Endothelial cell of umbilical vein (primary cell): ENCODE measurements at regions not wholly inside any gene's neighbourhood (a gene's known extent, or its start where the extent isn't known, plus 50 kb on each side); places are given as distances from the start of the nearest gene placed in this dataset.

ENCODE experiments used
- BruUV-seq: library from RNA; stranded (reverse); fragments of 400-500 nt; replicated peaks from 2 replicates; lab custom pipeline; 2021; lab: Mats Ljungman, UMichigan
- CTCF ChIA-PET: fragments of 300-600, 350-600 bp; sonication (Branson Sonifier 250); formaldehyde crosslinking; loops from one replicate; lab custom pipeline; 2021; ENCODE audit warnings: antibody characterized with exemption, inconsistent platforms; lab: Charles Lee
- POLR2A ChIA-PET: fragments of 300-600, 350-600 bp; sonication (Branson Sonifier 250); formaldehyde crosslinking; loops from one replicate; lab custom pipeline; 2021; ENCODE audit warnings: antibody characterized with exemption, inconsistent platforms; lab: Charles Lee
- DNase-seq: peaks from one replicate; pipeline ENCODE4 v3.0.0-alpha.2; 2011; ENCODE audit warnings: low read depth, low spot score
- FAIRE-seq: peaks from 2 replicates; lab custom pipeline; 2011; peaks lifted over from hg19 to GRCh38; lab: Jason Lieb, UNC
- H2AFZ ChIP-seq: 2 replicates; pipeline ENCODE4 v1.6.0; 2012; ENCODE audit warnings: low read depth, low read length, control low read depth, inconsistent platforms
- H3K27ac ChIP-seq: 2 replicates; pipeline ENCODE4 v1.5.1; 2011; ENCODE audit warnings: low read depth, mild to moderate bottlenecking, control low read depth, low read length, moderate library complexity; ENCODE audit not compliant: insufficient read depth
- H3K27me3 ChIP-seq, 2 experiments: 2 replicates each; pipeline versions ENCODE4 v1.6.0 to v1.6.1; 2011; ENCODE audit warnings: low read length in 2 of 2, mixed read lengths in 1 of 2; ENCODE audit not compliant: control insufficient read depth in 2 of 2, insufficient read depth in 2 of 2
- H3K36me3 ChIP-seq, 2 experiments: 2 replicates in 1 of 2; 3 replicates in 1 of 2; pipeline ENCODE4 v1.5.1; 2011; ENCODE audit warnings: low read length in 2 of 2, mild to moderate bottlenecking in 1 of 2, moderate library complexity in 1 of 2; ENCODE audit not compliant: control insufficient read depth in 2 of 2, insufficient read depth in 2 of 2; ENCODE audit errors: extremely low read depth in 1 of 2
- H3K4me1 ChIP-seq: 3 replicates; pipeline ENCODE4 v1.5.1; 2011; ENCODE audit warnings: mild to moderate bottlenecking, low read length; ENCODE audit not compliant: control insufficient read depth, insufficient read depth; ENCODE audit errors: extremely low read depth
- H3K4me2 ChIP-seq: 2 replicates; pipeline ENCODE4 v1.6.1; 2011; ENCODE audit warnings: low read length, control low read depth, mixed read lengths; ENCODE audit not compliant: insufficient read depth
- H3K4me3 ChIP-seq, 3 experiments: fragments of 200-600 bp in 1 of 3; sonication (generic), shearing (Covaris generic) in 1 of 3; replicated peaks in 1 of 3; 2 replicates each; pipeline ENCODE4 v1.5.1; 2011 to 2016; ENCODE audit warnings: control low read depth in 3 of 3, low read length in 3 of 3, mild to moderate bottlenecking in 2 of 3, inconsistent platforms in 1 of 3, low read depth in 1 of 3, moderate library complexity in 1 of 3; ENCODE audit not compliant: insufficient read depth in 1 of 3
- H3K79me2 ChIP-seq: 2 replicates; pipeline ENCODE4 v1.6.0; 2012; ENCODE audit warnings: low read length, inconsistent platforms; ENCODE audit not compliant: control insufficient read depth, insufficient read depth
- H3K9ac ChIP-seq: replicated peaks from 2 replicates; pipeline ENCODE3; 2011; ENCODE audit warnings: low read length, control low read depth; ENCODE audit not compliant: insufficient read depth; ENCODE audit errors: extremely low read depth
- H3K9me1 ChIP-seq: replicated peaks from 3 replicates; pipeline ENCODE4 v1.6.0; 2011; ENCODE audit warnings: mild to moderate bottlenecking, low read length; ENCODE audit not compliant: control insufficient read depth, insufficient read depth; ENCODE audit errors: extremely low read depth
- H3K9me3 ChIP-seq: replicated peaks from 2 replicates; pipeline ENCODE4 v1.5.1; 2012; ENCODE audit warnings: low read length, inconsistent platforms; ENCODE audit not compliant: control insufficient read depth, insufficient read depth
- H4K20me1 ChIP-seq: replicated peaks from 2 replicates; pipeline ENCODE3; 2011; ENCODE audit warnings: mild to moderate bottlenecking, low read length; ENCODE audit not compliant: control insufficient read depth, insufficient read depth; ENCODE audit errors: extremely low read depth
- CTCF ChIP-seq, 2 donors: IDR thresholded peaks; 1 replicate in 1 of 2; 2 replicates in 1 of 2; pipeline ENCODE4 v1.5.1; 2011; ENCODE audit warnings: low read length in 2 of 2, mild to moderate bottlenecking in 2 of 2, moderate library complexity in 2 of 2, control low read depth in 1 of 2, inconsistent platforms in 1 of 2, low read depth in 1 of 2; ENCODE audit not compliant: insufficient read depth in 1 of 2; ENCODE audit errors: extremely low read depth in 1 of 2
- EZH2 ChIP-seq: IDR thresholded peaks from 2 replicates; pipeline ENCODE4 v1.6.1; 2012; ENCODE audit warnings: borderline replicate concordance, low read depth, mild to moderate bottlenecking, moderate library complexity, low read length, inconsistent platforms; ENCODE audit not compliant: severe bottlenecking
- FOS ChIP-seq: IDR thresholded peaks from 2 replicates; pipeline ENCODE4 v1.6.1; 2011; ENCODE audit warnings: mild to moderate bottlenecking, low read length, moderate library complexity, borderline replicate concordance; ENCODE audit not compliant: insufficient read depth
- GATA2 ChIP-seq: IDR thresholded peaks from 2 replicates; pipeline ENCODE4 v1.7.0; 2011; ENCODE audit warnings: low read depth, mild to moderate bottlenecking, moderate library complexity, mixed read lengths, low read length; ENCODE audit not compliant: insufficient read length, insufficient read depth
- JUN ChIP-seq: IDR thresholded peaks from 2 replicates; pipeline ENCODE4 v1.6.1; 2011; ENCODE audit warnings: borderline replicate concordance, low read depth; ENCODE audit not compliant: insufficient read length, insufficient read depth
- MAX ChIP-seq: IDR thresholded peaks from 2 replicates; pipeline ENCODE4 v1.6.1; 2011; ENCODE audit not compliant: insufficient read depth, insufficient read length
- MYC ChIP-seq: IDR thresholded peaks from one replicate; pipeline ENCODE4 v1.6.1; 2011; ENCODE audit warnings: mild to moderate bottlenecking, low read depth, low read length
- POLR2A ChIP-seq: IDR thresholded peaks from 2 replicates; pipeline ENCODE4 v1.6.1; 2012; ENCODE audit warnings: low read depth, mild to moderate bottlenecking, control low read depth, low read length
- POLR2AphosphoS5 ChIP-seq: IDR thresholded peaks from 2 replicates; pipeline ENCODE4 v1.6.1; 2012; ENCODE audit warnings: low read depth, mild to moderate bottlenecking, control low read depth, low read length, moderate library complexity; ENCODE audit not compliant: insufficient read depth
- dilution Hi-C: fragments of 300-500 bp; cut with MboI; formaldehyde crosslinking; loops from one replicate; pipeline ENCODE4 v1.15.0; 2019; ENCODE audit warnings: low sequenced_read_pairs; ENCODE audit not compliant: extremely low pct_ligation_motif_present
- intact Hi-C: fragments of 100-400 bp; cut with micrococcal nuclease; formaldehyde crosslinking; loops from one replicate; pipeline ENCODE4 v1.10.0; 2022

GRCh38 chr2:59938181-59938580, 615.3 kb downstream of the BCL11A start:
- H3K36me3 ChIP-seq: no peaks in the 10 kb centered on the region
- CTCF ChIA-PET: no interaction called here
- no peak overlapping the region for H3K4me3 ChIP-seq
- H3K4me1 ChIP-seq: no peaks in the 10 kb centered on the region
- no peak overlapping the region for H3K9ac ChIP-seq
- no peaks in the 10 kb centered on the region for H3K9me1 ChIP-seq
- DNase-seq: no peak
- H3K79me2 ChIP-seq: no peaks in the 10 kb centered on the region
- TF ChIP-seq POLR2A: no peak
- no peak for TF ChIP-seq GATA2
- no peak for TF ChIP-seq MAX
- no peak for TF ChIP-seq FOS
- POLR2A ChIA-PET: no interaction called here
- BruUV-seq: no TSS peak
- no peaks in the 10 kb centered on the region for H3K27me3 ChIP-seq
- H2AFZ ChIP-seq: no peak overlapping the region
- dilution Hi-C loops: no loop called here
- no peak overlapping the region for H3K4me2 ChIP-seq
- FAIRE-seq: no peak
- peaks cover 3% of the 10 kb centered on the region for H3K9me3 ChIP-seq
- H4K20me1 ChIP-seq: no peaks in the 10 kb centered on the region
- intact Hi-C loops: no loop called here
- no peak overlapping the region for H3K27ac ChIP-seq

- no peaks in the 10 kb centered on the region for H3K79me2 ChIP-seq
- dilution Hi-C loops: no loop called here
- H3K4me3 ChIP-seq: no peak overlapping the region
- H3K27me3 ChIP-seq: no peaks in the 10 kb centered on the region
- intact Hi-C loops: no loop called here
- no peak overlapping the region for H3K27ac ChIP-seq
- DNase-seq (no peak), FAIRE-seq (no peak)
- no peak for TF ChIP-seq MYC
- TF ChIP-seq MAX: no peak
- TF ChIP-seq FOS: no peak
- TF ChIP-seq GATA2: no peak
- TF ChIP-seq POLR2AphosphoS5: no peak
- no peak for TF ChIP-seq CTCF (IDR thresholded peaks at IDR 0.05; ENCODE audit: extremely low read depth in 1 of 2, insufficient read depth in 1 of 2, low read depth in 1 of 2, low read length in 2 of 2)
- no peak for TF ChIP-seq EZH2
- TF ChIP-seq POLR2A: no peak
- TF ChIP-seq JUN: no peak
- no peaks in the 10 kb centered on the region for H4K20me1 ChIP-seq
- ChIA-PET POLR2A (no interaction called here), CTCF (no interaction called here)
- no peak overlapping the region for H2AFZ ChIP-seq
- H3K9me1 ChIP-seq: no peaks in the 10 kb centered on the region
- no peak overlapping the region for H3K4me2 ChIP-seq
- H3K9ac ChIP-seq: no peak overlapping the region
- peaks cover 3% of the 10 kb centered on the region for H3K9me3 ChIP-seq
- no TSS peak for BruUV-seq
- H3K4me1 ChIP-seq: no peaks in the 10 kb centered on the region
- no peaks in the 10 kb centered on the region for H3K36me3 ChIP-seq
Measured at GRCh38 chr2:59936048-59936447, 617.4 kb downstream of the BCL11A start.
